PFSK-1 (cell line): ENCODE measurements at regions not wholly inside any gene's neighbourhood (a gene's known extent, or its start where the extent isn't known, plus 50 kb on each side); places are given as distances from the start of the nearest gene placed in this dataset.

Experiments used
- POLR2AphosphoS5 ChIP-seq: IDR thresholded peaks from 2 replicates; pipeline ENCODE4 v1.6.1; 2012; ENCODE audit warnings: low read depth, mild to moderate bottlenecking, control low read depth, low read length, moderate library complexity
- REST ChIP-seq, 2 experiments: IDR thresholded peaks; 2 replicates each; pipeline versions ENCODE4 v1.6.1 to v1.8.0; 2011 to 2012; ENCODE audit warnings: low read depth in 2 of 2, low read length in 2 of 2, control low read depth in 1 of 2, inconsistent platforms in 1 of 2, mild to moderate bottlenecking in 1 of 2, moderate library complexity in 1 of 2; ENCODE audit not compliant: insufficient read depth in 1 of 2
- SIN3A ChIP-seq: IDR thresholded peaks from 2 replicates; pipeline ENCODE4 v1.6.1; 2012; ENCODE audit warnings: mild to moderate bottlenecking, low read length, moderate library complexity, borderline replicate concordance; ENCODE audit not compliant: insufficient read depth
- TAF1 ChIP-seq: IDR thresholded peaks from 2 replicates; pipeline ENCODE4 v1.6.1; 2012; ENCODE audit warnings: low read length, control low read depth, borderline replicate concordance; ENCODE audit not compliant: insufficient read depth

- no peak for TF ChIP-seq REST (IDR thresholded peaks at IDR 0.05; ENCODE audit: insufficient read depth in 1 of 2, low read depth in 2 of 2, low read length in 2 of 2)
- no peak for TF ChIP-seq POLR2AphosphoS5
- TF ChIP-seq TAF1: no peak
- no peak for TF ChIP-seq SIN3A
These were observed 292.1 kb upstream of the ELAVL2 start for GRCh38 chr9:24118190-24118589.
